Thoracic aorta (tissue), 2 donors: ENCODE measurements at regions not wholly inside any gene's neighbourhood (a gene's known extent, or its start where the extent isn't known, plus 50 kb on each side); places are given as distances from the start of the nearest gene placed in this dataset.

ENCODE experiments used
- ATAC-seq: fragments of 150-250 bp; one replicate; pipeline ENCODE4 v1.8.0; 2017; ENCODE audit warnings: low read depth; ENCODE audit not compliant: insufficient number of reproducible peaks, low FRiP score
- DNase-seq: peaks from one replicate; pipeline ENCODE4 v3.0.0-alpha.2; 2020; ENCODE audit warnings: low spot score
- H3K27ac ChIP-seq, 2 donors: fragments of 200-600 bp; sonication (generic); 1 replicate in 1 of 2; 2 replicates in 1 of 2; pipeline ENCODE4 v1.5.1; 2016; ENCODE audit warnings: mild to moderate bottlenecking in 2 of 2, moderate library complexity in 2 of 2
- H3K27me3 ChIP-seq: fragments of 200-600 bp; sonication (generic); replicated peaks from 2 replicates; pipeline ENCODE4 v1.6.0; 2016; ENCODE audit warnings: mild to moderate bottlenecking; ENCODE audit not compliant: insufficient read depth
- H3K36me3 ChIP-seq: fragments of 200-600 bp; sonication (generic); one replicate; pipeline ENCODE4 v1.5.1; 2016
- H3K4me1 ChIP-seq, 2 donors: fragments of 200-600 bp; sonication (generic); 1 replicate in 1 of 2; 2 replicates in 1 of 2; pipeline versions ENCODE4 v1.5.1 to v1.6.0; 2016; ENCODE audit warnings: low read depth in 2 of 2, mild to moderate bottlenecking in 1 of 2; ENCODE audit not compliant: control insufficient read depth in 1 of 2
- H3K4me3 ChIP-seq: fragments of 200-600 bp; sonication (generic); 2 replicates; pipeline ENCODE4 v1.5.1; 2016; ENCODE audit warnings: mild to moderate bottlenecking
- H3K9me3 ChIP-seq: fragments of 200-600 bp; sonication (generic); 2 replicates; pipeline ENCODE4 v1.5.1; 2016
- CTCF ChIP-seq: fragments of 200-600 bp; sonication (generic); IDR thresholded peaks from one replicate; pipeline ENCODE4 v1.5.1; 2019; ENCODE audit warnings: antibody characterized with exemption

GRCh38 chrX:46040001-46040400 lies 505.2 kb downstream of the ZNF674 start:
- Histone ChIP-seq H3K27me3 (no peaks in the 10 kb centered on the region), H3K4me3 (no peak overlapping the region), H3K27ac (no peak overlapping the region), H3K9me3 (no peaks in the 10 kb centered on the region), H3K4me1 (no peaks in the 10 kb centered on the region), H3K36me3 (no peaks in the 10 kb centered on the region)
- DNase-seq (no peak), ATAC-seq (no peak)
- no peak for TF ChIP-seq CTCF

- H3K4me3 ChIP-seq, result no peak overlapping the region
- ATAC-seq, result no peak
- no peaks in the 10 kb centered on the region for H3K9me3 ChIP-seq
- no peaks in the 10 kb centered on the region for H3K27me3 ChIP-seq
- no peaks in the 10 kb centered on the region for H3K4me1 ChIP-seq
- TF ChIP-seq CTCF, result no peak
- H3K36me3 ChIP-seq, result no peaks in the 10 kb centered on the region
- H3K27ac ChIP-seq, result no peak overlapping the region
- DNase-seq, result no peak
These were observed 505.7 kb downstream of the ZNF674 start for GRCh38 chrX:46039526-46039925.

GRCh38 chrX:46036508-46036907 lies 508.7 kb downstream of the ZNF674 start:
- Histone ChIP-seq H3K9me3 (no peaks in the 10 kb centered on the region), H3K36me3 (no peaks in the 10 kb centered on the region), H3K4me3 (no peak overlapping the region), H3K27ac (no peak overlapping the region), H3K4me1 (no peaks in the 10 kb centered on the region), H3K27me3 (no peaks in the 10 kb centered on the region)
- TF ChIP-seq CTCF, result no peak
- ATAC-seq (no peak), DNase-seq (no peak)

GRCh38 chrX:46034868-46035267 lies 510.4 kb downstream of the ZNF674 start:
- TF ChIP-seq CTCF, result no peak
- no peaks in the 10 kb centered on the region for H3K9me3 ChIP-seq
- H3K4me1 ChIP-seq, result no peaks in the 10 kb centered on the region
- ATAC-seq, result no peak
- no peak overlapping the region for H3K4me3 ChIP-seq
- H3K27me3 ChIP-seq, result no peaks in the 10 kb centered on the region
- no peaks in the 10 kb centered on the region for H3K36me3 ChIP-seq
- no peak overlapping the region for H3K27ac ChIP-seq
- no peak for DNase-seq

GRCh38 chrX:46029777-46030176 lies 515.4 kb downstream of the ZNF674 start:
- no peak for ATAC-seq
- H3K27ac ChIP-seq, result no peak overlapping the region
- no peak for DNase-seq
- H3K4me1 ChIP-seq, result no peaks in the 10 kb centered on the region
- H3K4me3 ChIP-seq, result no peak overlapping the region
- H3K27me3 ChIP-seq, result no peaks in the 10 kb centered on the region
- no peak for TF ChIP-seq CTCF
- H3K36me3 ChIP-seq, result no peaks in the 10 kb centered on the region
- H3K9me3 ChIP-seq, result no peaks in the 10 kb centered on the region
